Transverse colon (tissue), 4 donors: ENCODE measurements at regions not wholly inside any gene's neighbourhood (a gene's known extent, or its start where the extent isn't known, plus 50 kb on each side); places are given as distances from the start of the nearest gene placed in this dataset.
"Not testable (repeated sequence)": the region's sequence is repeated elsewhere in the genome, so short reads cannot be mapped to it uniquely, and the experiment has no call there.

Experiments
- DNase-seq: peaks from one replicate; pipeline ENCODE4 v3.0.0-alpha.2; 2019
- H3K27ac ChIP-seq, 4 donors: fragments of 200-600 bp; sonication (generic); 2 replicates each; pipeline ENCODE4 v1.5.1; 2016 to 2018; ENCODE audit warnings: inconsistent platforms in 4 of 4
- H3K27me3 ChIP-seq: fragments of 200-600 bp; sonication (generic); 2 replicates; pipeline ENCODE4 v1.5.1; 2017; ENCODE audit warnings: inconsistent platforms
- H3K36me3 ChIP-seq, 4 donors: fragments of 200-600 bp; sonication (generic); 2 replicates each; pipeline ENCODE4 v1.5.1; 2017 to 2019; ENCODE audit warnings: inconsistent platforms in 4 of 4
- H3K4me1 ChIP-seq, 4 donors: fragments of 200-600 bp; sonication (generic); 2 replicates each; pipeline ENCODE4 v1.5.1; 2017 to 2020; ENCODE audit warnings: inconsistent platforms in 4 of 4
- H3K4me3 ChIP-seq, 4 donors: fragments of 200-600 bp; sonication (generic); 1 replicate in 1 of 4; 2 replicates in 3 of 4; pipeline versions ENCODE4 v1.5.1 to v1.6.1; 2017 to 2019; ENCODE audit warnings: inconsistent platforms in 4 of 4
- H3K9me3 ChIP-seq, 2 donors: fragments of 200-600 bp; sonication (generic); 2 replicates each; pipeline ENCODE4 v1.5.1; 2017 to 2019; ENCODE audit warnings: inconsistent platforms in 2 of 2
- CTCF ChIP-seq, 5 experiments: fragments of 200-600 bp in 3 of 5; fragments of 450-650 bp in 2 of 5; sonication (generic) in 3 of 5; IDR thresholded peaks; 1 replicate in 2 of 5; 2 replicates in 3 of 5; pipeline ENCODE4 v1.5.1; 2016 to 2017; ENCODE audit warnings: antibody characterized with exemption in 5 of 5, inconsistent platforms in 3 of 5, mild to moderate bottlenecking in 2 of 5, moderate library complexity in 1 of 5
- EP300 ChIP-seq: sonication (generic); formaldehyde crosslinking; IDR thresholded peaks from one replicate; pipeline ENCODE4 v1.6.1; 2017; ENCODE audit warnings: antibody characterized with exemption, low read depth
- POLR2A ChIP-seq: fragments of 450-650 bp; IDR thresholded peaks from one replicate; pipeline ENCODE4 v1.6.1; 2016; ENCODE audit warnings: antibody characterized with exemption, mild to moderate bottlenecking, moderate library complexity
- POLR2AphosphoS5 ChIP-seq, 3 donors: sonication (generic); formaldehyde crosslinking; IDR thresholded peaks; one replicate each; pipeline ENCODE4 v1.6.1; 2016; ENCODE audit warnings: antibody characterized with exemption in 3 of 3
- WGBS, 2 donors: methylation state at CpG; one replicate each; pipeline ENCODE4 v1.1.5; 2018; ENCODE audit warnings: low coverage in 1 of 2; 5-methylcytosine and 5-hydroxymethylcytosine counted together
- in situ Hi-C, 4 donors: fragments of 200-750 bp; cut with MboI; loops; one replicate each; pipeline versions ENCODE4 v1.15.0 to v1.15.1; 2017; ENCODE audit warnings: low sequenced_read_pairs in 3 of 4, low pct_ligation_motif_present in 1 of 4, low pct_unique_long_range_greater_than_20kb in 1 of 4
- intact Hi-C: fragments of 100-400 bp; cut with DNase I; formaldehyde crosslinking; loops from one replicate; pipeline ENCODE4 v1.15.1; 2023; ENCODE audit warnings: low total_unique reads

DNA sequence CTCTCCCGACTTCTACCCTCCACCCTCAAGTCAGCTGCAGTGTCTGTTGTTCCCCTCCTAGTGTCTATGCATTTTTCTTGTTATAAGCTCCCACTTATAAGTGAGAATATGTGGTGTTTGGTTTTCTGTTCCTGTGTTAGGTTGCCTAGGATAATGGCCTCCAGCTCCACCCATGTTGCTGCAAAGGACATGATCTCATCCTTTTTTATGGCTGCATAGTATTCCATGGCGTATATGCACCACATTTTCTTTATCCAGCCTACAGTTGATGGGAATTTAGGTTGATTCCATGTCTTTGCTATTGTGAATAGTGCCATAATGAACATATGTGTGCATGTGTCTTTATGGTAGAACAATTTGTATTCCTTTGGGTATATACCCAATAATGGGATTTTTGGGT is 80.7 kb downstream of the SPTSSA start:
- intact Hi-C loops, H3K36me3 ChIP-seq, H3K9me3 ChIP-seq, in situ Hi-C loops, H3K27ac ChIP-seq, H3K4me1 ChIP-seq, H3K27me3 ChIP-seq, DNase-seq, H3K4me3 ChIP-seq: not testable (repeated sequence)
- WGBS, 2 donors = 82 to 98% methylated on average over 2 of the region's 2 CpGs

DNA sequence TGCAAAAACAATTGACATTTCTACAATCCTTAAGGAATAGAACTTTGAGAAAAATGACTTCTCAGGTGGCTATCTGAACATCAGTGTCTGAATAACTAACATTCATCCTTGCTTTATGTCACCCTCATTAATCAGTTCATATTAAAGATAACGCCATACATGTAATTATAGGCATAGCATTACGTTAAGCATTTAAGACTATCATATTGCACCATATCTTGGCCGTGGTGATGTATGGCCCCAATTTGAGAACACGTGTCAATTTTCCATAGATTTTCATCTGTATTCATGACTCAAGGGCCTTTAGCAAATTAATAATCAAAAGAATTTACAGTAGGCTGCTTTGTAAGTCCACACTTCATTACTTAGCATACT is 81.6 kb downstream of the SPTSSA start:
- no peak overlapping the region for H3K27ac ChIP-seq
- 86 to 98% methylated on average over 4 of the region's 4 CpGs for WGBS, 2 donors
- no peak overlapping the region for H3K4me3 ChIP-seq
- intact Hi-C loops (no loop called here), in situ Hi-C loops (no loop called here)
- peaks cover 0 to 6% (median 2%) of the 10 kb centered on the region in 4 donors for H3K4me1 ChIP-seq
- TF ChIP-seq POLR2A = no peak
- DNase-seq = no peak
- no peaks in the 10 kb centered on the region for H3K36me3 ChIP-seq
- no peaks in the 10 kb centered on the region for H3K9me3 ChIP-seq
- no peaks in the 10 kb centered on the region for H3K27me3 ChIP-seq

- TF ChIP-seq POLR2AphosphoS5 (IDR thresholded peaks at IDR 0.05) = no peak
- TF ChIP-seq EP300 = no peak
- no peak for TF ChIP-seq POLR2A
- TF ChIP-seq CTCF (IDR thresholded peaks at IDR 0.05) = no peak
- peak overlapping the region in 1 of 4 donors; percentile 24 for H3K27ac ChIP-seq
- H3K36me3 ChIP-seq = no peaks in the 10 kb centered on the region
- no peaks in the 10 kb centered on the region for H3K9me3 ChIP-seq
- no peak for DNase-seq
- intact Hi-C loops = no loop called here
- 54 to 63% methylated on average over 4 of the region's 4 CpGs for WGBS, 2 donors
- H3K27me3 ChIP-seq = no peaks in the 10 kb centered on the region
- in situ Hi-C loops = no loop called here
- peaks cover 0 to 11% (median 2%) of the 10 kb centered on the region in 4 donors for H3K4me1 ChIP-seq
- H3K4me3 ChIP-seq = no peak overlapping the region
Measured at GRCh38 chr14:34379816-34380470, 82.1 kb downstream of the SPTSSA start.

- in situ Hi-C loops = no loop called here
- no peak for DNase-seq
- H3K36me3 ChIP-seq = no peaks in the 10 kb centered on the region
- H3K27me3 ChIP-seq = no peaks in the 10 kb centered on the region
- TF ChIP-seq POLR2A = no peak
- no peak for TF ChIP-seq POLR2AphosphoS5 (IDR thresholded peaks at IDR 0.05)
- H3K27ac ChIP-seq = no peak overlapping the region
- peaks cover 0 to 28% (median 6%) of the 10 kb centered on the region in 4 donors for H3K4me1 ChIP-seq
- WGBS, 2 donors = 95 to 96% methylated on average over 3 of the region's 3 CpGs
- intact Hi-C loops = no loop called here
- H3K4me3 ChIP-seq = no peak overlapping the region
- no peaks in the 10 kb centered on the region for H3K9me3 ChIP-seq
Measured at GRCh38 chr14:34376649-34377267, 85.3 kb downstream of the SPTSSA start.

- intact Hi-C loops = no loop called here
- TF ChIP-seq POLR2AphosphoS5 (IDR thresholded peaks at IDR 0.05) (peak in 1 of 3 donors; percentile 13), EP300 (no peak)
Measured at GRCh38 chr14:34374998-34375740, 86.9 kb downstream of the SPTSSA start.

GRCh38 chr14:34373191-34373590 is 88.8 kb downstream of the SPTSSA start:
- H3K4me1 ChIP-seq = peaks cover 0 to 50% (median 18%) of the 10 kb centered on the region in 4 donors
- H3K4me3 ChIP-seq = no peak overlapping the region
- no peaks in the 10 kb centered on the region for H3K27me3 ChIP-seq
- DNase-seq = no peak
- in situ Hi-C loops = no loop called here
- H3K27ac ChIP-seq = no peak overlapping the region
- intact Hi-C loops = no loop called here
- 50 to 89% methylated on average over 1 to 2 of the region's 2 CpGs for WGBS, 2 donors
- H3K9me3 ChIP-seq = no peaks in the 10 kb centered on the region
- no peak for TF ChIP-seq CTCF (IDR thresholded peaks at IDR 0.05)
- TF ChIP-seq EP300 = no peak
- no peak for TF ChIP-seq POLR2A
- TF ChIP-seq POLR2AphosphoS5 (IDR thresholded peaks at IDR 0.05) = no peak
- no peaks in the 10 kb centered on the region for H3K36me3 ChIP-seq

More at GRCh38 chr14:34374998-34375740, 86.9 kb downstream of the SPTSSA start:
- WGBS, 2 donors = 54 to 55% methylated on average over 2 to 3 of the region's 3 CpGs
- no peaks in the 10 kb centered on the region for H3K9me3 ChIP-seq
- H3K36me3 ChIP-seq = no peaks in the 10 kb centered on the region
- H3K27ac ChIP-seq = peak overlapping the region; percentile 19 to 71 (median 43)
- peak; percentile 33 for DNase-seq
- no peaks in the 10 kb centered on the region for H3K27me3 ChIP-seq
- in situ Hi-C loops = no loop called here
- no peak overlapping the region for H3K4me3 ChIP-seq
- peaks cover 0 to 30% (median 6%) of the 10 kb centered on the region in 4 donors for H3K4me1 ChIP-seq
